HUES48 (cell line): ENCODE measurements at regions not wholly inside any gene's neighbourhood (a gene's known extent, or its start where the extent isn't known, plus 50 kb on each side); places are given as distances from the start of the nearest gene placed in this dataset.

Experiments
- H3K27ac ChIP-seq: one replicate; pipeline ENCODE4 v1.7.0; 2013; ENCODE audit warnings: low read depth, low read length, inconsistent platforms
- H3K27me3 ChIP-seq: 2 replicates; pipeline ENCODE4 v1.6.1; 2013; ENCODE audit warnings: mild to moderate bottlenecking, low read length; ENCODE audit not compliant: control insufficient read depth, insufficient read depth
- H3K36me3 ChIP-seq: 2 replicates; pipeline ENCODE4 v1.6.1; 2013; ENCODE audit warnings: low read length; ENCODE audit not compliant: control insufficient read depth, insufficient read depth
- H3K4me1 ChIP-seq: 2 replicates; pipeline ENCODE4 v1.6.1; 2013; ENCODE audit warnings: mild to moderate bottlenecking, low read length; ENCODE audit not compliant: control insufficient read depth, insufficient read depth
- H3K4me3 ChIP-seq: 2 replicates; pipeline ENCODE4 v1.5.1; 2013; ENCODE audit warnings: mild to moderate bottlenecking, low read depth, low read length
- H3K9ac ChIP-seq: 2 replicates; pipeline ENCODE4 v1.6.1; 2013; ENCODE audit warnings: mild to moderate bottlenecking, low read depth, low read length, moderate library complexity
- H3K9me3 ChIP-seq: 2 replicates; pipeline ENCODE4 v1.6.1; 2013; ENCODE audit warnings: low read length; ENCODE audit not compliant: control insufficient read depth, insufficient read depth

DNA sequence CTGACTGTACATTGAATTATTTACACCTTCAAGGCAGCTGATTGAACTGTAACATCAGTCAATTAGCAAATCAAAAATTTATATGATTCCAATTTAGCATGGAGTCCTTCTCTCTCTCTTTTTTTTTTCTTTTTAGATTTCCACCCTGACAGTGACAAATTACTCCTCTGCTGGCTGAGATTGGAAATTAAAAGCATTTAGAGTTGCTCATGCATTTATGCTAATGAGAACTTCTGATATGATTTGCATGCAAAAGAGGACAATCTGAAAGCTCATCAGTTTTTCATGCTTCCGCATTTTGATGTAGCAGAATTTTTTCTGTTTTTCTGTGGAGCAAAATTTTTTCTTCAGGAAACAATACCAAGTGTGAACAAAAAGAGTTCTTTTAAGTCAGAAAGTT lies 130.5 kb upstream of the NOX3 start:
- H3K9me3 ChIP-seq = no peaks in the 10 kb centered on the region
- no peak overlapping the region for H3K27ac ChIP-seq
- peaks cover 7% of the 10 kb centered on the region for H3K4me1 ChIP-seq
- no peak overlapping the region for H3K9ac ChIP-seq
- H3K4me3 ChIP-seq = no peak overlapping the region
- H3K27me3 ChIP-seq = no peaks in the 10 kb centered on the region
- H3K36me3 ChIP-seq = no peaks in the 10 kb centered on the region

DNA sequence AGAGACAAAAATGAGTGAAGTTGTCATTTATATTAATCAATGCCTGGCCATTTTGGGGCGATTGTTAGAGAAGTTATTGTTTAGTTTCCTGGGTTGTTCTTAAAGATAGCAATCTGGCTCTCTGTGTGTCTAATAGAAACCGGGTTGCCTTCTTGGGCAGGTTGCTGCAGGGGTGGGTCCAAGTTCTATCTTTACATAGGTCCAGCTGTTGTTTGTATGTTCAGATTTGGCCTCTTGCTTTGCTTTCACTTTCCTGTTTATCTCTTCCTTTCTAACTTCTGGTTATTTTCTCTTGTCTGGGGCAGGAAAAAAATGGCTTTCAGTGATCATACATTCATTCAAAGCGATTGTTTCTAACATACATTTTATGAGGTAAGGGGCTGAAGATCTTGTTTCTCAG lies 128.4 kb upstream of the NOX3 start:
- Histone ChIP-seq H3K36me3 (no peaks in the 10 kb centered on the region), H3K27ac (no peak overlapping the region), H3K27me3 (no peaks in the 10 kb centered on the region), H3K4me3 (no peak overlapping the region), H3K9me3 (no peaks in the 10 kb centered on the region), H3K4me1 (peaks cover 7% of the 10 kb centered on the region), H3K9ac (no peak overlapping the region)

DNA sequence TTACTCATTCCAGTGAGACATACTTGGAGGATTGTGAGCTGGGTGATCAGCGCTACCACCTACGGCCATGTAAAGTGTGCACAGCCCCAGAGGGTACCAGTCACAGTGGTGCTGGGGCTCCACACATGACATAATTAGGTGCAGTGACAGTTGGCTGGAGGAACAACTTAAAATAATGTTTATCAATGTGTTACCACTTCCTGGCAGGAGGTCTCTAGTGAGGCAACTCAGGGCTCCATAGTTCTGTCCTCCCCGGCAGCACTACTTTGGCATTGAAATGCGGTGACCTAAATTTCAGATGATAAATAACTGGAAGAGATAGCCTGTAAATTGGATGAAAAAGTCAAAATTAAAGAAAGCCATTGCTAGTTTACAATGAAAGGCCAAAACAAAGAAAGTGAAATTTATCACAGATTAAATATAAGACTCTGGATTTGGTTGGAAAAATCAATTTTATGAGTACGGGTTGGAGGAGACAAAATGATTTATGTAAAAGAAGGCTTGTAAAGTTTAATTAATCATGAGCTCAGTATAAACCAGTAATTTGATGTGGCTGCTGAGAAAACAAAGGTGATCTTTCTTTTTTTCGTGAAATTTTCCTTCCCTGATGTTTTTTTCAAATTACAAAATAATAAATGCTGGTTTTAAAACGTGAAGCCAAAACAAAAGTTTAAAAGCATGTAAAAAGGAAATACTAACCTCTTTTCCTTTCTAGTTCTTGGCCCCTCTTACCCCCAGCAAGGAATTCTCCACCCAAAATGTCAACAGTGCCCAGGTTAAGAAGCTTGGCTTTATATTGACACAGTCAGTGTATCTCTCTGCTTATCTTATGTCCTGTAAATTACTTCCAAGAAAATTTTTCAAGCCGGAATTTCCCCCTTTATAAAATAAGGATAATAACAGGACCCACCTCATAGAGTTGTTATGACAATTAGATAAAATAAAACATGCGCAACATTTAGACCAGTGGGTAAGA lies 126.7 kb upstream of the NOX3 start:
- H3K36me3 ChIP-seq = no peaks in the 10 kb centered on the region
- no peaks in the 10 kb centered on the region for H3K9me3 ChIP-seq

DNA sequence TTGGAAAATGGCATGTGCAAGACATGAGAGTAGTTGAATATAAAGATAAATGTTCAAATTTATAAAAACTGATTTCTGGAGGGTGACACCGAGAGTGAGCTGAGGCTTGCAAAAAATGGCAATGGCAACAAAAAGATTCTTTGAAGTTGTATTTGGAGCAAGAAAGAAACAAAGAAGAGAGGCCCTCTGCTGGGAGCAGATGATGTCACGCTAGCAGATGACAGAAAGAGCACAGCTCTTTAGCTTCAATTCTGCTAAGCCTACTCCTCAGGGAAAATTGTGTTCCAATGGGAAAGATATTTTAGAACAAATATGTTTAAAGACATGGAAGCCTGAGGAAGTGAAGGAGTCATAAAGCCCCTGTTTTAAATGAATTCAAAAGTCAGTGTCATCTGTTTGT lies 125.3 kb upstream of the NOX3 start:
- H3K9ac ChIP-seq = no peak overlapping the region
- no peaks in the 10 kb centered on the region for H3K36me3 ChIP-seq
- H3K4me3 ChIP-seq = no peak overlapping the region
- no peaks in the 10 kb centered on the region for H3K27me3 ChIP-seq
- H3K9me3 ChIP-seq = no peaks in the 10 kb centered on the region
- no peak overlapping the region for H3K27ac ChIP-seq
- no peaks in the 10 kb centered on the region; the same call in 1 of the 2 replicates for H3K4me1 ChIP-seq

More for the DNA sequence above, 126.7 kb upstream of the NOX3 start:
- Histone ChIP-seq H3K4me1 (peaks cover 7% of the 10 kb centered on the region), H3K4me3 (no peak overlapping the region), H3K27me3 (no peaks in the 10 kb centered on the region), H3K27ac (no peak overlapping the region), H3K9ac (no peak overlapping the region)

DNA sequence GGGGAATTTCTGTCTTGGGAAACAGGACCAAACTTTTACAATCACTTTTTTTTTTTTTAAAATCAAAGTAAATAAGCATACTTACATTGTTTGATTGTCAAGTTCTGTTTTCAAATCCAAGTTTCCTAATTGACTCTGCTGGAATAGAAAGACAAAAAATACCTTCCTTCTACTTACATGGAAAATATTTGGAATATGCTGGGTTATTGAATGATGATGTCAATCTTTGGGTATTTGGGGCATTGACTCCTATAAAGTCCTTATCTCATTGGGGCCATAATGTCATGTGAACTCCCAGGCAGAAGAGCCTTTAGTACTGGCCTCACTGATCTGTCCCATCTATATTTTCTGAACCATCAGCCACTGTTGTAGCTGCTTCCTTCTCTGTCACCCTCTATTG lies 122.6 kb upstream of the NOX3 start:
- Histone ChIP-seq H3K27ac (no peak overlapping the region), H3K27me3 (no peaks in the 10 kb centered on the region), H3K9me3 (no peaks in the 10 kb centered on the region), H3K36me3 (no peaks in the 10 kb centered on the region), H3K4me1 (no peaks in the 10 kb centered on the region), H3K9ac (no peak overlapping the region), H3K4me3 (no peak overlapping the region)

DNA sequence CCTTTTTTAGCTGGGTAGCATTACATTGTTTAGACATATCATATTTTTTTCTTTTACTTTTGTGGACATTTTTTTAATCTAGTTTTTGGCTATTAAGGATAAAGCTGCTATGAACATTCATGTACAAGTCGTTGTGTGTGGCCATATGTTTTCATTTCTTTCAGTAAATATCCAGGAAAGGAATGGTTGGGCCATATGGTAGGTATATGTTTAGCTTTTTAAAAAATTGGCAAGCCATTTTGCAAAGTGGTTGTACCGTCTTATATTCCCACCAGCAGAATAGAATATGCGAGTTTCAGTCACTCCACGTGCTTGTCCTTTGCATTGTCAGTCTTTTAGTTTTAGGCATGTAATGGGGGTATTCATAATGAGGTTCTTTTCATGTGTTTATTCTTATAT lies 106.3 kb upstream of the NOX3 start:
- Histone ChIP-seq H3K4me3 (no peak overlapping the region), H3K4me1 (no peaks in the 10 kb centered on the region), H3K27me3 (no peaks in the 10 kb centered on the region), H3K9ac (no peak overlapping the region), H3K27ac (no peak overlapping the region), H3K9me3 (peaks cover 12% of the 10 kb centered on the region), H3K36me3 (no peaks in the 10 kb centered on the region)

DNA sequence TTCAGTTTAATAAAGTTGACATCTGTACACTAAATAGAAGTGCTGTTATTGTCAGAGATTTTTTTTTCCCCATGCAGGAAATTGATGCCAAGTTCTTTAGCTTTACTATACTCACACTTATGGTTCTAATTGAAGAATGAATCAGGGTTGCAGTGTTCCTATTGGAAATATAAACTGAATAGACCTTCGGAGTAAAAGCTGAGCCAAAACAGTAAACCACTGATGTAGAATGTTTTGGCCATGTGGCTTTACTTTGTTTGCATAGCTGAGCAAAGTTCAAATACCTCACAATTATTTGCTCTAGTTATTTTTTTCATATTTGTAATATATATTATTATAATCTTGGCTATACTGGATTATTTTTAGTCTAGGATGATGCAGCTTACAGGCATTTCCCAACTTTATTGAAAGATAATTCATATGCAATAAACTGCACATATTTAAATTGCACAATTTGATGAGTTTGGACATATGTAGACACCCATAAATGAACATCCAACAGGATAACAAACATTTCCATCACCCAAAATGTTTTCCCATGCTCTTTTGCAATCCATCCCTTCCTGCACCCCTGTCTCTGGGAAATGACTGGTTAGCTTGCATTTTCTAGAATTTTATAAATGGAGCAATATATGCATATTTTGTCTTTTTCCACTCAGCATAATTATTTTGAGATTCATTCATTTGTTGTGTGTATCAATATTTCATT lies 105.8 kb upstream of the NOX3 start:
- no peaks in the 10 kb centered on the region for H3K4me1 ChIP-seq
- H3K9ac ChIP-seq = no peak overlapping the region
- no peaks in the 10 kb centered on the region for H3K36me3 ChIP-seq
- no peak overlapping the region for H3K4me3 ChIP-seq
- peaks cover 9% of the 10 kb centered on the region for H3K9me3 ChIP-seq
- H3K27me3 ChIP-seq = no peaks in the 10 kb centered on the region
- no peak overlapping the region for H3K27ac ChIP-seq

DNA sequence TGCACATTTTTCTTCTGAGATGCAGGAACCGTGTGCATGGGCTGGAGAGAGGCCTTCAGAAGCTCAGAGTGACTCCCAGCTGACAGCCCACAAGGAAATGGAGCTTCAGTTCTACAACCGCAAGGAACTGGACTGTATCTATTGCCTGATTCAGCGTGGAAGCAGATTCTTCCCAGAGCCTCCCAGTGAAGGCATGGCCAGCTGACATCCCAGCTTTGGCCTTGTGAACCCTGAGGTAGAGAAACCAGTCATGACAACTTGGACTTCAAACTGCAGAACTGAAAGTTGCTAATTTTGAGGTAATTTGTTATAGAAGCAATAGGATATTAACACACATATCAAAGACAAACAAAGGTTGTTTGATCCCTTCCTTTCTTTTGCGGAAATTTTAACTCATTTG lies 94.3 kb upstream of the NOX3 start:
- Histone ChIP-seq H3K9ac (no peak overlapping the region), H3K27ac (no peak overlapping the region), H3K27me3 (no peaks in the 10 kb centered on the region), H3K36me3 (no peaks in the 10 kb centered on the region), H3K4me1 (no peaks in the 10 kb centered on the region), H3K9me3 (no peaks in the 10 kb centered on the region), H3K4me3 (no peak overlapping the region)

DNA sequence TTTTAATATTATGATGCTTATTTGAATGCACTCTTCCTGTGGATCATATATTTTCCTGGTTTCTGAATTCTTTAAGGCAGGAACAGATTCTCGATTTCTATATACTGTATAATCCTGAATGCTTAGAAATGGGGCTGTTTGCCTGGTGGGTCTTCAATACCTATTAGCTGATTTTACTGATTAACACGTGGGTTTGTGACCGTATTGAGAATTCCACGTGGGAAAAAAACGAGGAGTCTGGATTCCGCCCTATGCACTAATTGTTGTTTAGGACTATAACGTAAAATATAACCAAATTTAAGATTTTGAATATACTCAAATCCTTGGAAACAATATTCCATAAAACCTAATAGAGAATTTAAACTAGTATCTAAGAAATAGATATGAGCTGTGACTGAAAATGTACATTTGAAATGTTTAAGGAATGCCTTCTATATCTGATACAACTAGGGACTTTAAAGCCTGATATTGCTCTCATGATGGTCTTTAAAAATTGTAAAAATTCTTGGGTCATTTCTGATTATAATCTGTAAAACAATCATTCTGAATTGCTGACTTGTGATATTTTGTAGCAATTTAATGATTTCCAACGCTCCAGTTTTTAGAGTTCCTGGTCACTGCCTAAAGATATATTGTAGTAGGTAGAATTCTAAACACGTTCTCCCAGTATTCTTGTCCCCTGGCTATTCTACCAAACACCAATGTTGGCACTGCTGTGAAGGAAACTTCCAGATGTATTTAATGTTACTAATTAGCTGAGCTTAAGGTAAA lies 93.6 kb upstream of the NOX3 start:
- Histone ChIP-seq H3K4me1 (no peaks in the 10 kb centered on the region), H3K9me3 (no peaks in the 10 kb centered on the region), H3K9ac (no peak overlapping the region), H3K4me3 (no peak overlapping the region), H3K27me3 (no peaks in the 10 kb centered on the region), H3K36me3 (no peaks in the 10 kb centered on the region), H3K27ac (no peak overlapping the region)

DNA sequence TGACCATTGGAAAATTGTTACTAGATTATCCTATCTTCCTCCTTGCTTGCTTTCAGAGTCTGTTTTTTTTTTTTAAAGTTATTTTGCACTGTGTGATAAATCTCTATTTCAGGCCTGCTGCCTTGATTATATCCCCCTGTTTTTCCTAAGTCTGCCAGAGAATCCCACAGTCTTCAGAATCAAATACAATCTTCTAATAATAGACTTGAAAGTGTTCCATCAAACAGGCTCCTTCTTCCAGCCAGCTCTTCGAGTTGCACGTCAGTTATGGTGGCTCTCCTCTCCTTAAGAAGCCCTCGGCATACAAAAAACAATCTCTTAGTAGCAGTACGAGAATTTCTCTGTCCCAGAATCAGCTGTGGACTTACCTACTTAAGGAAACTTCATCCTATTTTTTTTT lies 92.9 kb upstream of the NOX3 start:
- Histone ChIP-seq H3K9ac (no peak overlapping the region), H3K4me1 (no peaks in the 10 kb centered on the region), H3K27me3 (no peaks in the 10 kb centered on the region), H3K27ac (no peak overlapping the region), H3K9me3 (no peaks in the 10 kb centered on the region), H3K4me3 (no peak overlapping the region), H3K36me3 (no peaks in the 10 kb centered on the region)
